ENCODE measurements at regions not wholly inside any gene's neighbourhood (a gene's known extent, or its start where the extent isn't known, plus 50 kb on each side); places are given as distances from the start of the nearest gene placed in this dataset.
"Not testable (repeated sequence)": the region's sequence is repeated elsewhere in the genome, so short reads cannot be mapped to it uniquely, and the experiment has no call there.

DNA sequence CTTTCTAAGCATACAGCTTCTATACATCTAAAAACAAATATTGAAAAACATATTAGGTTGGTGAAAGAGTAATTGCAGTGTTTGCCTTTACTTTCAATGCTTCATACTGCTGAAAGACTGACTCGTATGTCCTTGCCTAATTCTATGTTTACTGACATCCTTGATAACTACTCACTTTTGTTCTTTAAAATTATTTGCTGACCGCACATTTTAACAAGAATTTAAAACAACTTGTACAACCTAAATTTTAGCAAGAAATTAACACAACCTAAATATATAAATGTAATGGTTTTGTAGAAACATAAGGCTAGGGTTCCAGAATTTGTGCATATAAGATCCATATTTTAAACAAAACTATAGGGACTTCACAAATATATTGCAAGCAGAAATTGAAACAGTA is 640.2 kb upstream of the MMS22L start:
- no peak for DNase-seq

GRCh38 chr6:97925504-97925903 is 642.5 kb upstream of the MMS22L start:
- DNase-seq = no peak

- no peak for DNase-seq
Measured at GRCh38 chr6:97939440-97940168, 656.6 kb upstream of the MMS22L start.

- no peak for DNase-seq
Measured at GRCh38 chr6:97947841-97948240, 664.8 kb upstream of the MMS22L start.

GRCh38 chr6:97958134-97958533 is 675.1 kb upstream of the MMS22L start:
- no peak for DNase-seq

GRCh38 chr6:97963193-97963592 is 680.2 kb upstream of the MMS22L start:
- no peak for DNase-seq

DNA sequence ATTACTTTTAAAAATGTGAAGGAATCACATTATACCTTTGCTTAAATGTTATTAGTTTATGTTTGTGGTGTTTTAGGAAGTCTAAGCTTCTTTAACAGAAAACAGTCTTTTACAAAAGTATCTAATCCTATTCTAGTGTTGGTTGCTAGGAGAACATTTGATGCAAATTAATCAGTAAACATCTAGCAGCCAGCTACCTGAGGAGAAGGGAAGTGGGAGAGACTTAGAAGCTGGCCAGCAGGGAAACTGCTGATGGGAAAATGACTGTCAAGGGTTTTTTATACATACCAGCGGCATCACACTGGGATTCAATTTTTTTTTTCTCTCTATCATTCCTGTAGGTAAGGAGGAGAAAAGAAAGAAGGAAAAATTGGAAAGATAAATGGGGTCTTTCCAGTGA is 686.0 kb upstream of the MMS22L start:
- DNase-seq = no peak

DNA sequence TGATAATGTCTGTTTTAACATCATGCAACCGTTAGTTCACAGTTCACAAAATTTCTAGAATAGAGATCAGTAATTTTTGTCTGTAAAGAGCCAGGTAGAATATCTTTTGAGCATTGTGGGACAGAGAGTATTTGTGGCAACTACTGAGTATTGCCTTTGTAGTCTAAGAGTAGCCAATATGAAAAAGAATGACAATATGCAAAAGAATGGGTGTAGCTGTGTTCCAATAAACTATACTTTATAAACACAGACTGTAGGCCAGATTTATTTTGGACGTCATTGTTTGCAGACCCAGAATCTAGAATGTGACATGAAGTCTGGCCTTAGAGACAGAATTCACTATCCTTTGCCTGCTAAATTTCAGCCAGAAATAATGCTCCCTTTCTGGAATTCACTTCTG is 694.1 kb upstream of the MMS22L start:
- no peak for DNase-seq

DNA sequence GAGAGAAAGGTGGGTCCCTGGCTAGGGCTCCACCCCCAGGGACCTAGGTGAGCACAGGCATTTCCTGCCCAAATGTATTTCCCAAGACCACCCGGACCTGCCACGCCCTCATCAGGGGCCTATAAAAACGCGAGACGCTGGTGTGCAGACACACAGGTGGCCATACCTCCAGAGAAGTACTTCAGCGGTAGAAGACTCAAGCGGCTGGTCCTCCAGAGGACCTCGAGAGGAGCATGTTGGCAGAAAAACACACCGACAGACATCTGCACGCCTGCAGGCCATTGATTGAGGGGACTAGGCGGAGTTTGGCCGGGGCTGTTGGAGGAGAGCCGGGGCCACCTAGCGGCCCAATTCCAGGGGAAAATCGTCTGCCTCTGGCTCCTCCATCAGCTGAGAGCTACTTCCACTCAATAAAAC is 695.8 kb upstream of the MMS22L start:
- no peak for DNase-seq

GRCh38 chr6:97979285-97979684 is 696.3 kb upstream of the MMS22L start:
- not testable (repeated sequence) for DNase-seq

GRCh38 chr6:97989451-97989850 is 706.4 kb upstream of the MMS22L start:
- DNase-seq = no peak

DNA sequence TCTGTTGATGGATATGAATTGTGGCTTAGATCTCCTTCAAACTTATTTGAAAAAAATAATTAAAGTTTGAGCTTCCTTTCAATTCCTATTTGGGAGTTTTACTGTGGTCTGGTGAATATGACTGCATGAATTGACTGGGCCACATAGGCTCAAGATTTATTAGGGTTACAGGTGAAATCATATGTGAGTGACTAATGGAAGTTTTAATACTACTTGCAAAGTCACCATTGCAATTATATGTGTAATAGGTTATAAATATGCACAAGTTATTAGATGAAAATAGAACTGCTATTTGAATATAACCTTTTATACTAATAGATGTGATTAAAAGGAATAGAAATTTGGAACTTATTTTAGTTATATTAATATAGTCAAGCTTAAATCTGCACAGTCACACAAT is 712.1 kb upstream of the MMS22L start:
- no peak for DNase-seq

DNA sequence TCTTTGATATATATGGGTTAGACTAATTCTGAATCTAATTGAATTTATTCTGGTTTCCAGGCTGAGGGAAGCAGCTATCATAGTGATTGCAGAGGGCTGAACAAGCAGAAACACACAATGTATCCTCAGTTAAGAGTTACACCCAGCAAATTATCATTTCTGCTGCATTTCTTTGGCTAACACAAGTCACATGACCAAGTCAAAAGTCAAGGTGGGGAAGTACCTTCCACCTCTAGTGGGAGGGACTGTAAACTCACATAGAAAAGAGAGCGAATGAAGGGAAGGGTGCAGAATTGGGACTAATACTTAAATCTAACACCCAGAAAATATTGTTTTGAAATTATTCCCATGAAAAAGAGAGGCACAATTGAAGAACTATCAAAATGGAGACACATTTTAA is 719.7 kb upstream of the MMS22L start:
- no peak for DNase-seq

- no peak for DNase-seq
Measured at GRCh38 chr6:98014442-98015201, 731.6 kb upstream of the MMS22L start.

DNA sequence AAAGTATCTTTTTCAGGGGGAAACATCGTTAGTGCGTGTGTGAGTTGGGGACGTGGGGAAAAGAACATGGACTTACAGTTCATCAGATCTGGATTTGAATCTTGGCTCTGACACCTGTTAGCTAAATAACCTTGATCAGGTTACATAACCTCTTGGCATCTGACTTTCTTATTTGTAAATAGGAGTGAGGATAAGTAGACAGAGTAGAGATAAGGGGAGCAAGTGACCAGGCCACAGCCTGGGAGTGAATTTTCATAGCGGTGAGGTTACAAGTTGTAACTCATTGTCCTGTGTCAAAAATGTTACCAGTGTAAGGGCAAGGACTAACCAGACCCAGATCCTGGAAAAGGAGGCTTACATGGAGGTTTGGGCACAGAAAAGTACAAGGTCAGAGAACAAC is 733.5 kb upstream of the MMS22L start:
- DNase-seq = no peak

GRCh38 chr6:98020222-98020621 is 737.2 kb upstream of the MMS22L start:
- DNase-seq = no peak

DNA sequence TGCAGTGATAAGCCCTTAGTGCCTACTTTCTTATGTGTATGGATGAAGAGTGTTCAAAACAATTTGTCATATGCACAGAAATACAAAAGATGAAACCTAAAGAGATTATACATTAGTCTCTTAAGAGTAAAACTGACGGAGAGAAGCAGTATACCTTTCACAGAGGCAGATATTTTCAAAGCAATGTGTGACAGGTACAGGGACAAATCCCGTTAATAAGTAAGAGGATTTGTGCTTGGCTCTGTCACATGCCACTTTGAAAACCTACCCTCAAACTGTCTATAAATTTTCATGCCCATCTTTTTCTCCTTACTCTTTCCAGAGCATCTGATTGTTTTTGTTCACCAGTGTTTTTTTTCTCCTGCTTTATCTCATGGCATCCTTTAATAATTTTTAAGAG is 741.3 kb upstream of the MMS22L start:
- DNase-seq = no peak

DNA sequence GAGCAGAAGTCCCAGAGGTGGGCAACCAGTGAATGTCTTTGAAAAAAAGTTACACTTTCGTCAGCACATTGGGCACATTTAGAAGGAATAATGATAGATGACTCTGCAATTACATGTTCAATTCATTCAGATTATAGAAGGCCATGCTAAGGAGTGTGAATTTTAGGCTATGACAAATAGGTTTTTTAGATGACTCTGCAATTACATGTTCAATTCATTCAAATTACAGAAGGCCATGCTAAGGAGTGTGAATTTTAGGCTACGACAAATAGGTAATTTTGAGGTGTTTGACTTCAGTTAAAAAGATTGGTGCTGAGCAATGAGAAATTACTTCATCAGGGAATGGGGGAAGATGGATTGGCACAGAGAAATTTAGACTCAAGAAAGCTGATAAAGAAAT is 744.9 kb upstream of the MMS22L start:
- no peak for DNase-seq

DNA sequence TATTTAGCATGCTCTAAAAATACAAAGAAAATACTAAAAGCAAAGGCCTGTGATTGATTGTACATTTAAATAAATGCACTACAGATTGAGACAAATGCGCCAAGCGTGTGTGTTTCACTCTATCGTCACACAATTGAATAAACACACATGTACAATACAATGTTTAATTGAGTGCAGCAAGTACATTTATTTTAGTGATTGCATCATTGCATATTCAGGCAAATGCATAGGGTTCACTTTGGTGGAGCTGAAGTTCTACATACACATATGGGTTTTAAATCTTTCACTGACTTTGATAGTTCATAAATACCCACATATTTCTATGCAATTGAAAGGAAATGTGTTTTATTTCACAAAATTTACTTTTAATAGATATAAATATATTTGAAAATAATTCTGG is 750.6 kb upstream of the MMS22L start:
- no peak for DNase-seq

- DNase-seq = no peak
Measured at GRCh38 chr6:98036344-98036923, 753.4 kb upstream of the MMS22L start.

GRCh38 chr6:98037571-98037970 is 754.6 kb upstream of the MMS22L start:
- no peak for DNase-seq

DNA sequence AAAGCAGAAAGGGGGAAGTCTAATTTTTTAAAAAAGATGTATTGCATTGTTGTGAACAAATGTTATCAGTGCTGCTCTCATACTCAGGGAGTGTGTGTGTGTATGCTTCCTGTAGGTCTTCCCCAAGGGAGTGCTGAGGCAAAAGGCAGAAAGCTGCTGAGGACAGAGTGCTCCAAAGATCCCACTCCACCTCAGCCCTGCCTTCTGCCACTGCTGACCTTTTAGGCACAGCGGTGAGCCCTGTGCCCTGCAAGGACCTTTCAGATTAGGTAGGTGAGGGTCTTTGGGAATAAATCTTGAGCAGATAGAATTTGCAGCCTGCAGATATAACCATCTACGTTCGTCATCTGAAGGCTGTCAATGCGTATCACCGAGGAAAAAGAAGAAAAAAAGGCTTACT is 756.4 kb upstream of the MMS22L start:
- DNase-seq = no peak

- DNase-seq = no peak
Measured at GRCh38 chr6:98039904-98040607, 757.0 kb upstream of the MMS22L start.

GRCh38 chr6:98041056-98041455 is 758.0 kb upstream of the MMS22L start:
- DNase-seq = no peak
